ENCODE measurements at regions not wholly inside any gene's neighbourhood (a gene's known extent, or its start where the extent isn't known, plus 50 kb on each side); places are given as distances from the start of the nearest gene placed in this dataset.

- no peak overlapping the region for H3K4me3 ChIP-seq (ENCODE audit: insufficient read depth, low read length)
- H3K4me2 ChIP-seq (ENCODE audit: insufficient read depth, low read length): no peak overlapping the region
- no peaks in the 10 kb centered on the region for H3K79me2 ChIP-seq (ENCODE audit: insufficient read depth, low read length)
- H3K9me3 ChIP-seq (ENCODE audit: low read depth, low read length): no peaks in the 10 kb centered on the region
- H2AFZ ChIP-seq (ENCODE audit: low read length): no peak overlapping the region
- H3K4me1 ChIP-seq (ENCODE audit: insufficient read depth, low read length): peaks cover 3% of the 10 kb centered on the region
- no peak overlapping the region for H3K27ac ChIP-seq (ENCODE audit: low read depth, low read length)
- no peaks in the 10 kb centered on the region for H3K36me3 ChIP-seq (ENCODE audit: insufficient read depth, low read length)
- TF ChIP-seq, protein P1, sequence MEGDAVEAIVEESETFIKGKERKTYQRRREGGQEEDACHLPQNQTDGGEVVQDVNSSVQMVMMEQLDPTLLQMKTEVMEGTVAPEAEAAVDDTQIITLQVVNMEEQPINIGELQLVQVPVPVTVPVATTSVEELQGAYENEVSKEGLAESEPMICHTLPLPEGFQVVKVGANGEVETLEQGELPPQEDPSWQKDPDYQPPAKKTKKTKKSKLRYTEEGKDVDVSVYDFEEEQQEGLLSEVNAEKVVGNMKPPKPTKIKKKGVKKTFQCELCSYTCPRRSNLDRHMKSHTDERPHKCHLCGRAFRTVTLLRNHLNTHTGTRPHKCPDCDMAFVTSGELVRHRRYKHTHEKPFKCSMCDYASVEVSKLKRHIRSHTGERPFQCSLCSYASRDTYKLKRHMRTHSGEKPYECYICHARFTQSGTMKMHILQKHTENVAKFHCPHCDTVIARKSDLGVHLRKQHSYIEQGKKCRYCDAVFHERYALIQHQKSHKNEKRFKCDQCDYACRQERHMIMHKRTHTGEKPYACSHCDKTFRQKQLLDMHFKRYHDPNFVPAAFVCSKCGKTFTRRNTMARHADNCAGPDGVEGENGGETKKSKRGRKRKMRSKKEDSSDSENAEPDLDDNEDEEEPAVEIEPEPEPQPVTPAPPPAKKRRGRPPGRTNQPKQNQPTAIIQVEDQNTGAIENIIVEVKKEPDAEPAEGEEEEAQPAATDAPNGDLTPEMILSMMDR (IDR thresholded peaks at IDR 0.05; ENCODE audit: extremely low read depth, low read depth, low read length): no peak
- DNase-seq (ENCODE audit: insufficient read length, low spot score, missing footprints): no peak
- H4K20me1 ChIP-seq (ENCODE audit: insufficient read depth, low read length): no peaks in the 10 kb centered on the region
- H3K27me3 ChIP-seq (ENCODE audit: insufficient read depth, low read length): no peaks in the 10 kb centered on the region
These were observed 116.9 kb upstream of the PWP1 start for GRCh38 chr12:107568718-107569117.

DNA sequence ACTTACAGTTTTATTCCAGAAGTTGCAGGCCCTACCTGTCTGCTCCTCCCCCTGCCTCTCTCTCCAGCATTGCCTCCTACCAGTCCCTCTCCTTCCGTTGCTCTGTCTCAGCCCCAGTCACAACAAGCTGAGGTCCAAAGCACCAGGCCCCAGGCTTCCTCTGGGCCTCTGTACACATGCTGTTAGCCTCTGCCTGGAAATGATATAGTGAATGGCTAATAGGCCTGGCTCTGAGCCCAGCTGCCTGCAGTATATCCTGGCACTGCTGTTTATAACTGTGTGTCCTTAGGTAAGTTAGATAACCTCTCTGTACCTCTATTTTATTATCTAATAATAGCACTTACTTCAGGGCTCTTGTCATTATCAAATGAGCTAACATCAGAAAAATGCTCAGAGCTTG is 114.9 kb upstream of the PWP1 start:
- no peak overlapping the region for H2AFZ ChIP-seq (ENCODE audit: low read length)
- H3K36me3 ChIP-seq (ENCODE audit: insufficient read depth, low read length): no peaks in the 10 kb centered on the region
- no peaks in the 10 kb centered on the region for H3K79me2 ChIP-seq (ENCODE audit: insufficient read depth, low read length)
- peaks cover 3% of the 10 kb centered on the region for H3K4me1 ChIP-seq (ENCODE audit: insufficient read depth, low read length)
- H3K27ac ChIP-seq (ENCODE audit: low read depth, low read length): no peak overlapping the region
- no peak overlapping the region for H3K4me3 ChIP-seq (ENCODE audit: insufficient read depth, low read length)
- H3K9me3 ChIP-seq (ENCODE audit: low read depth, low read length): no peaks in the 10 kb centered on the region
- no peaks in the 10 kb centered on the region for H3K27me3 ChIP-seq (ENCODE audit: insufficient read depth, low read length)
- no peak for DNase-seq (ENCODE audit: insufficient read length, low spot score, missing footprints)
- H4K20me1 ChIP-seq (ENCODE audit: insufficient read depth, low read length): no peaks in the 10 kb centered on the region
- H3K4me2 ChIP-seq (ENCODE audit: insufficient read depth, low read length): no peak overlapping the region
- TF ChIP-seq, protein P1 (IDR thresholded peaks at IDR 0.05; ENCODE audit: extremely low read depth, low read depth, low read length): no peak

DNA sequence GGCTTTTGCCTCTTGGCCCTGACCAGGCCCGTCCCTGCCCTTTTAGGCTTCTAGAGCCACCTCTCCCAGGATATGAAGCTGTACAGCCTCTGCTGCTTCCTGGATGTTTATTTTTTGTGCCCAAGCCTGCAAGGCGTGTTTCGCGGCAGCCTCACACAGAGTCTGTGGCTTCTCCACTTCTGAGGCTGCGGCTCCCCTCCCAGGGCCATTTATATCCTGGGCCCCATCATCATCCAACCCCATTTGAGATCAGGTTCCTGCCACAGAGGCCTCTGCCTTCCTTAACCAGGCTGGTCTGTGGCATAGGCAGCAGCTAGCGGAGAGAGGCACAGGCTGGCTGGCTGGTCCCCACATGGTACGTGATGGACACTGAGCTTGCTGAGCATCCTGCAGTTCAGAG is 114.1 kb upstream of the PWP1 start:
- TF ChIP-seq, protein P1 (IDR thresholded peaks at IDR 0.05; ENCODE audit: extremely low read depth, low read depth, low read length): no peak
- no peak overlapping the region for H3K4me3 ChIP-seq (ENCODE audit: insufficient read depth, low read length)
- H3K79me2 ChIP-seq (ENCODE audit: insufficient read depth, low read length): no peaks in the 10 kb centered on the region
- peaks cover 3% of the 10 kb centered on the region for H3K4me1 ChIP-seq (ENCODE audit: insufficient read depth, low read length)
- no peaks in the 10 kb centered on the region for H3K9me3 ChIP-seq (ENCODE audit: low read depth, low read length)
- H4K20me1 ChIP-seq (ENCODE audit: insufficient read depth, low read length): no peaks in the 10 kb centered on the region
- no peaks in the 10 kb centered on the region for H3K27me3 ChIP-seq (ENCODE audit: insufficient read depth, low read length)
- no peak overlapping the region for H3K27ac ChIP-seq (ENCODE audit: low read depth, low read length)
- H3K4me2 ChIP-seq (ENCODE audit: insufficient read depth, low read length): no peak overlapping the region
- DNase-seq (ENCODE audit: insufficient read length, low spot score, missing footprints): no peak
- no peaks in the 10 kb centered on the region for H3K36me3 ChIP-seq (ENCODE audit: insufficient read depth, low read length)
- H2AFZ ChIP-seq (ENCODE audit: low read length): no peak overlapping the region

GRCh38 chr12:107574691-107575090 is 110.9 kb upstream of the PWP1 start:
- Histone ChIP-seq H3K27me3 (ENCODE audit: insufficient read depth, low read length) (peaks cover 2% of the 10 kb centered on the region), H3K4me3 (ENCODE audit: insufficient read depth, low read length) (no peak overlapping the region), H2AFZ (ENCODE audit: low read length) (no peak overlapping the region), H3K4me2 (ENCODE audit: insufficient read depth, low read length) (no peak overlapping the region), H3K4me1 (ENCODE audit: insufficient read depth, low read length) (peaks cover 16% of the 10 kb centered on the region), H3K9me3 (ENCODE audit: low read depth, low read length) (no peaks in the 10 kb centered on the region), H3K27ac (ENCODE audit: low read depth, low read length) (no peak overlapping the region), H3K79me2 (ENCODE audit: insufficient read depth, low read length) (no peaks in the 10 kb centered on the region), H4K20me1 (ENCODE audit: insufficient read depth, low read length) (no peaks in the 10 kb centered on the region), H3K36me3 (ENCODE audit: insufficient read depth, low read length) (no peaks in the 10 kb centered on the region)
- no peak for DNase-seq (ENCODE audit: insufficient read length, low spot score, missing footprints)
- TF ChIP-seq, protein P1 (IDR thresholded peaks at IDR 0.05; ENCODE audit: extremely low read depth, low read depth, low read length): no peak
